ENCODE measurements at regions not wholly inside any gene's neighbourhood (a gene's known extent, or its start where the extent isn't known, plus 50 kb on each side); places are given as distances from the start of the nearest gene placed in this dataset.

DNA sequence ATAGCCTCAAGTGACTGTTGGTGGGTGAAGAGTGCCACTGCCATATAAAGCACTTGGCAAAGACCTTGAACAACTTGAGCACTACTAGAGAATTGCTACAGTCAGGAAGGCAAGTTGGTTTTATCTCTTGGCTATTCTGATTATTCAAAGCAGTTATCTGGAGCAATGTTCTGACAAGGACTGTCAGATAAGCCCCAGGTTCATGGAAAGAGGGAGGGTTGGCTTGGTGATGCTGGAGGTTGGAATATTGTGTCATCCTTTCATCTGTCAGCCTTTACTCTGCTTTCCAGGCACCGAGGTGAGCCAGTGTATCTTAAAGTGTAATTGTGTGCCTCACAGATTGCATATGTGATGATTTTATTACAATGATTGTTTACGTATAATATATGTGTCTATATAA, 548.4 kb upstream of the ZNF608 start:
- TF ChIP-seq BHLHE40 (IDR thresholded peaks at IDR 0.05; ENCODE audit: borderline replicate concordance in 1 of 2, low read depth in 2 of 2, low read length in 1 of 2) (no peak), EZH2 (IDR thresholded peaks at IDR 0.05; ENCODE audit: borderline replicate concordance, control insufficient read depth, low read depth, low read length) (no peak), ZNF274 (IDR thresholded peaks at IDR 0.05; ENCODE audit: insufficient read depth, insufficient read length) (no peak), SPI1 (IDR thresholded peaks at IDR 0.05; ENCODE audit: borderline replicate concordance, insufficient read depth, low read depth, low read length) (no peak), CTCF (IDR thresholded peaks at IDR 0.05 in 2 of 3, conservative IDR thresholded peaks at IDR 0.05 in 1 of 3; ENCODE audit: control insufficient read depth in 2 of 3, extremely low read depth in 1 of 3, insufficient read depth in 1 of 3, low read depth in 3 of 3, low read length in 3 of 3) (no peak), EP300 (IDR thresholded peaks at IDR 0.05; ENCODE audit: borderline replicate concordance in 1 of 2, control insufficient read depth in 1 of 2, low read depth in 2 of 2, low read length in 2 of 2) (no peak), CREB1 (IDR thresholded peaks at IDR 0.05; ENCODE audit: low read depth) (no peak), POLR2AphosphoS2 (IDR thresholded peaks at IDR 0.05; ENCODE audit: low read depth, low read length) (no peak), YY1 (IDR thresholded peaks at IDR 0.05; ENCODE audit: low read depth, low read length) (no peak), POLR2A (IDR thresholded peaks at IDR 0.05; ENCODE audit: low read depth, low read length) (no peak), SREBF1 (IDR thresholded peaks at IDR 0.05; ENCODE audit: low read length) (no peak)
- TF ChIP-seq, protein P1, sequence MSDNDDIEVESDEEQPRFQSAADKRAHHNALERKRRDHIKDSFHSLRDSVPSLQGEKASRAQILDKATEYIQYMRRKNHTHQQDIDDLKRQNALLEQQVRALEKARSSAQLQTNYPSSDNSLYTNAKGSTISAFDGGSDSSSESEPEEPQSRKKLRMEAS (IDR thresholded peaks at IDR 0.05; ENCODE audit: low read depth, low read length): no peak

All from GM12878 (cell line).